B cell (primary cell): ENCODE measurements at regions not wholly inside any gene's neighbourhood (a gene's known extent, or its start where the extent isn't known, plus 50 kb on each side); places are given as distances from the start of the nearest gene placed in this dataset.

Experiments used
- ATAC-seq: fragments of 200-7000 bp; cut with Tn5 transposase; one replicate; pipeline ENCODE4 v1.10.0; 2021; ENCODE audit warnings: low read depth, mild to moderate bottlenecking, moderate number of reproducible peaks, moderate library complexity
- CTCF ChIA-PET: fragments of 350-600 bp; sonication (Branson Sonifier 250); formaldehyde crosslinking; loops from one replicate; lab custom pipeline; 2021; ENCODE audit warnings: antibody characterized with exemption, inconsistent platforms; lab: Charles Lee
- POLR2A ChIA-PET: fragments of 350-600 bp; sonication (Branson Sonifier 250); formaldehyde crosslinking; loops from one replicate; lab custom pipeline; 2021; ENCODE audit warnings: antibody characterized with exemption; lab: Charles Lee
- DNase-seq: peaks from one replicate; pipeline ENCODE4 v3.0.0; 2013
- H2AFZ ChIP-seq: 2 replicates; pipeline ENCODE4 v1.6.1; 2012; ENCODE audit warnings: mild to moderate bottlenecking, low read depth, low read length; ENCODE audit not compliant: insufficient read depth, poor library complexity, severe bottlenecking
- H3K27ac ChIP-seq, 2 donors: 1 replicate in 1 of 2; 2 replicates in 1 of 2; pipeline ENCODE4 v1.5.1; 2012 to 2013; ENCODE audit warnings: low read length in 2 of 2, mild to moderate bottlenecking in 2 of 2, moderate library complexity in 1 of 2
- H3K27me3 ChIP-seq, 4 experiments: fragments of 200-600 bp in 1 of 4; sonication (generic) in 1 of 4; replicated peaks in 1 of 4; 1 replicate in 2 of 4; 2 replicates in 2 of 4; pipeline versions ENCODE4 v1.6.1 to v1.7.0; 2013 to 2016; ENCODE audit warnings: low read length in 3 of 4, mild to moderate bottlenecking in 2 of 4, mixed read lengths in 1 of 4, moderate library complexity in 1 of 4; ENCODE audit not compliant: insufficient read depth in 4 of 4, control insufficient read depth in 3 of 4; ENCODE audit errors: control extremely low read depth in 1 of 4
- H3K36me3 ChIP-seq, 2 experiments: replicated peaks in 1 of 2; 1 replicate in 1 of 2; 2 replicates in 1 of 2; pipeline versions ENCODE4 v1.6.1 to v1.7.1; 2013; ENCODE audit warnings: low read length in 1 of 2; ENCODE audit not compliant: insufficient read depth in 2 of 2, control insufficient read depth in 1 of 2; ENCODE audit errors: control extremely low read depth in 1 of 2, extremely low read depth in 1 of 2
- H3K4me1 ChIP-seq, 2 donors: fragments of 200-600 bp in 1 of 2; sonication (generic) in 1 of 2; 1 replicate in 1 of 2; 2 replicates in 1 of 2; pipeline versions ENCODE4 v1.5.1 to v1.6.1; 2013 to 2017; ENCODE audit warnings: low read length in 2 of 2; ENCODE audit not compliant: control insufficient read depth in 2 of 2, insufficient read depth in 2 of 2
- H3K4me2 ChIP-seq: replicated peaks from 2 replicates; pipeline ENCODE3; 2012; ENCODE audit warnings: mild to moderate bottlenecking, low read depth, low read length; ENCODE audit not compliant: poor library complexity, severe bottlenecking
- H3K4me3 ChIP-seq, 5 experiments: fragments of 200-600 bp in 1 of 5; sonication (generic) in 1 of 5; 1 replicate in 3 of 5; 2 replicates in 2 of 5; pipeline versions ENCODE4 v1.5.1 to v1.7.0; 2011 to 2016; ENCODE audit warnings: low read length in 4 of 5, mild to moderate bottlenecking in 4 of 5, low read depth in 2 of 5, control low read depth in 1 of 5, moderate library complexity in 1 of 5; ENCODE audit not compliant: insufficient read depth in 1 of 5; ENCODE audit errors: control extremely low read depth in 1 of 5, extremely low read depth in 1 of 5
- H3K79me2 ChIP-seq: fragments of 200-600 bp; sonication (generic); one replicate; pipeline ENCODE4 v1.6.0; 2016; ENCODE audit warnings: low read length; ENCODE audit not compliant: control insufficient read depth, insufficient read depth
- H3K9ac ChIP-seq: fragments of 200-600 bp; sonication (generic); 2 replicates; pipeline ENCODE4 v1.6.1; 2017; ENCODE audit warnings: mild to moderate bottlenecking, low read length, moderate library complexity
- H3K9me3 ChIP-seq, 3 donors: one replicate each; pipeline versions ENCODE4 v1.6.1 to v1.7.1; 2013; ENCODE audit warnings: low read length in 2 of 3; ENCODE audit not compliant: control insufficient read depth in 2 of 3, insufficient read depth in 1 of 3; ENCODE audit errors: control extremely low read depth in 1 of 3
- H4K20me1 ChIP-seq: 2 replicates; pipeline ENCODE4 v1.6.0; 2012; ENCODE audit warnings: mild to moderate bottlenecking, low read length; ENCODE audit not compliant: insufficient read depth, control insufficient read depth, poor library complexity, severe bottlenecking
- H3K27ac Mint-ChIP-seq: one replicate; pipeline ENCODE4 v1.8.0; 2021; ENCODE audit warnings: mixed read lengths
- H3K27me3 Mint-ChIP-seq: one replicate; pipeline ENCODE4 v1.8.0; 2021; ENCODE audit warnings: mixed read lengths
- H3K4me1 Mint-ChIP-seq: one replicate; pipeline ENCODE4 v1.8.0; 2021; ENCODE audit warnings: mixed read lengths
- H3K4me3 Mint-ChIP-seq: one replicate; pipeline ENCODE4 v1.8.0; 2021; ENCODE audit warnings: mixed read lengths
- H3K9me3 Mint-ChIP-seq: one replicate; pipeline ENCODE4 v1.8.0; 2022; ENCODE audit warnings: mixed read lengths; ENCODE audit not compliant: insufficient read depth
- CTCF ChIP-seq: fragments of 200-600 bp; IDR thresholded peaks from one replicate; pipeline ENCODE4 v1.8.0; 2022; ENCODE audit warnings: antibody characterized with exemption, mild to moderate bottlenecking
- EZH2 ChIP-seq: IDR thresholded peaks from 2 replicates; pipeline ENCODE4 v1.6.1; 2012; ENCODE audit warnings: borderline replicate concordance, low read depth, mild to moderate bottlenecking, moderate library complexity, low read length; ENCODE audit not compliant: insufficient read depth, poor library complexity, severe bottlenecking
- WGBS: methylation state at CpG from one replicate; pipeline ENCODE4 v1.1.5; 2013; ENCODE audit warnings: missing lambda C conversion rate; ENCODE audit not compliant: insufficient coverage; 5-methylcytosine and 5-hydroxymethylcytosine counted together
- intact Hi-C: fragments of 100-400 bp; cut with micrococcal nuclease; formaldehyde crosslinking; loops from one replicate; pipeline ENCODE4 v1.10.0; 2022

- Histone ChIP-seq H3K9me3 (no peaks in the 10 kb centered on the region), H3K36me3 (no peaks in the 10 kb centered on the region), H3K79me2 (no peaks in the 10 kb centered on the region), H3K4me1 (peaks cover 12 to 13% of the 10 kb centered on the region in 2 donors), H3K9ac (no peak overlapping the region), H3K4me2 (peak overlapping the region; percentile 18), H3K4me3 (no peak overlapping the region), H3K27me3 (no peaks in the 10 kb centered on the region), H4K20me1 (no peaks in the 10 kb centered on the region), H3K27ac (no peak overlapping the region), H2AFZ (no peak overlapping the region)
- 50% methylated on average over 1 of the region's 3 CpGs for WGBS
- intact Hi-C loops = no loop called here
- H3K9me3 Mint-ChIP-seq = peaks cover 3% of the 10 kb centered on the region
- TF ChIP-seq EZH2 (no peak), CTCF (no peak)
- no peak overlapping the region for H3K27ac Mint-ChIP-seq
- CTCF ChIA-PET = interaction anchor here (0.6 to 1.4 kb wide), 3 partner anchors 23 to 191 kb away, joined by 3 to 5 read pairs (median 3); no protein-coding TSS in a partner anchor
- H3K27me3 Mint-ChIP-seq = no peaks in the 10 kb centered on the region
- no peak for DNase-seq
- ATAC-seq = no peak
- no peak overlapping the region for H3K4me3 Mint-ChIP-seq
- H3K4me1 Mint-ChIP-seq = peaks cover 13% of the 10 kb centered on the region
- POLR2A ChIA-PET = no interaction called here
These were observed 72.3 kb upstream of the IFNGR1 start for GRCh38 chr6:137291441-137291840.

- ATAC-seq (no peak), DNase-seq (no peak)
- no peaks in the 10 kb centered on the region for H3K9me3 ChIP-seq
- no peaks in the 10 kb centered on the region for H3K27me3 ChIP-seq
- H3K4me3 ChIP-seq = no peak overlapping the region
- no peak overlapping the region for H3K9ac ChIP-seq
- no peak overlapping the region for H2AFZ ChIP-seq
- H3K36me3 ChIP-seq = no peaks in the 10 kb centered on the region
- no peaks in the 10 kb centered on the region for H4K20me1 ChIP-seq
- TF ChIP-seq CTCF (no peak), EZH2 (no peak)
- H3K27ac ChIP-seq = no peak overlapping the region
- intact Hi-C loops = no loop called here
- Mint-ChIP-seq H3K9me3 (peaks cover 3% of the 10 kb centered on the region), H3K4me1 (peaks cover 13% of the 10 kb centered on the region), H3K4me3 (no peak overlapping the region), H3K27me3 (no peaks in the 10 kb centered on the region), H3K27ac (no peak overlapping the region)
- ChIA-PET CTCF (interaction anchor here (1.4 kb wide), 1 partner anchor 23 kb away, joined by 5 read pairs; no protein-coding TSS in a partner anchor), POLR2A (no interaction called here)
- WGBS = 0% methylated on average over 1 of the region's 5 CpGs
- peak overlapping the region; percentile 18 for H3K4me2 ChIP-seq
- no peaks in the 10 kb centered on the region for H3K79me2 ChIP-seq
- H3K4me1 ChIP-seq = peaks cover 12 to 13% of the 10 kb centered on the region in 2 donors
These were observed 71.5 kb upstream of the IFNGR1 start for GRCh38 chr6:137290601-137291261.
